ENCODE measurements at regions not wholly inside any gene's neighbourhood (a gene's known extent, or its start where the extent isn't known, plus 50 kb on each side); places are given as distances from the start of the nearest gene placed in this dataset.

- no peak for DNase-seq
Measured at GRCh38 chr2:21676676-21677075, 552.9 kb downstream of the TDRD15 start.

GRCh38 chr2:21683838-21684237, 560.1 kb downstream of the TDRD15 start:
- DNase-seq = no peak

GRCh38 chr2:21687589-21687988, 563.8 kb downstream of the TDRD15 start:
- no peak for DNase-seq

GRCh38 chr2:21690005-21690404, 566.2 kb downstream of the TDRD15 start:
- DNase-seq = no peak

GRCh38 chr2:21693081-21693480, 569.3 kb downstream of the TDRD15 start:
- DNase-seq = no peak

GRCh38 chr2:21694079-21694878, 570.5 kb downstream of the TDRD15 start:
- no peak for DNase-seq

- DNase-seq = no peak
Measured at GRCh38 chr2:21696900-21697299, 573.1 kb downstream of the TDRD15 start.

GRCh38 chr2:21700644-21701043, 576.9 kb downstream of the TDRD15 start:
- DNase-seq = no peak

- DNase-seq = no peak
Measured at GRCh38 chr2:21710031-21710430, 586.3 kb downstream of the TDRD15 start.

GRCh38 chr2:21710496-21710895, 586.7 kb downstream of the TDRD15 start:
- DNase-seq = no peak

- peak in 21 of 56 donors; percentile 0 to 31 (median 3) for DNase-seq
Measured at GRCh38 chr2:21715887-21716286, 592.1 kb downstream of the TDRD15 start.

- DNase-seq = no peak
Measured at GRCh38 chr2:21727101-21727500, 603.3 kb downstream of the TDRD15 start.

GRCh38 chr2:21728133-21728532, 604.4 kb downstream of the TDRD15 start:
- no peak for DNase-seq

- DNase-seq = no peak
Measured at GRCh38 chr2:21730141-21730540, 606.4 kb downstream of the TDRD15 start.

- no peak for DNase-seq
Measured at GRCh38 chr2:21740484-21740883, 616.7 kb downstream of the TDRD15 start.

GRCh38 chr2:21746499-21746898, 622.7 kb downstream of the TDRD15 start:
- DNase-seq = no peak

- DNase-seq = no peak
Measured at GRCh38 chr2:21748501-21748900, 624.7 kb downstream of the TDRD15 start.

- no peak for DNase-seq
Measured at GRCh38 chr2:21754164-21754788, 630.5 kb downstream of the TDRD15 start.

- no peak for DNase-seq
Measured at GRCh38 chr2:21757805-21758430, 634.1 kb downstream of the TDRD15 start.

- DNase-seq = no peak
Measured at GRCh38 chr2:21759819-21760218, 636.1 kb downstream of the TDRD15 start.

GRCh38 chr2:21761361-21761760, 637.6 kb downstream of the TDRD15 start:
- no peak for DNase-seq

GRCh38 chr2:21763501-21763900, 639.7 kb downstream of the TDRD15 start:
- no peak for DNase-seq

- DNase-seq = no peak
Measured at GRCh38 chr2:21770787-21771186, 647.0 kb downstream of the TDRD15 start.

All from nucleus accumbens (tissue), 56 donors.